Loucy (cell line): ENCODE measurements at regions not wholly inside any gene's neighbourhood (a gene's known extent, or its start where the extent isn't known, plus 50 kb on each side); places are given as distances from the start of the nearest gene placed in this dataset.

Experiments used
- EZH2phosphoT487 ChIP-seq: fragments of 200-600 bp; IDR thresholded peaks from 2 replicates; pipeline ENCODE4 v1.6.1; 2018; ENCODE audit warnings: antibody characterized with exemption, mild to moderate bottlenecking, moderate library complexity, borderline replicate concordance
- TF ChIP-seq, protein P1 (sequence below): fragments of 200-600 bp; sonication (generic); conservative IDR thresholded peaks from 2 replicates; pipeline ENCODE4 v1.5.1; 2014; ENCODE audit warnings: mild to moderate bottlenecking, antibody characterized with exemption, low read length

GRCh38 chr21:19922122-19922521 lies 1076.1 kb upstream of the NCAM2 start:
- TF ChIP-seq, protein P1, sequence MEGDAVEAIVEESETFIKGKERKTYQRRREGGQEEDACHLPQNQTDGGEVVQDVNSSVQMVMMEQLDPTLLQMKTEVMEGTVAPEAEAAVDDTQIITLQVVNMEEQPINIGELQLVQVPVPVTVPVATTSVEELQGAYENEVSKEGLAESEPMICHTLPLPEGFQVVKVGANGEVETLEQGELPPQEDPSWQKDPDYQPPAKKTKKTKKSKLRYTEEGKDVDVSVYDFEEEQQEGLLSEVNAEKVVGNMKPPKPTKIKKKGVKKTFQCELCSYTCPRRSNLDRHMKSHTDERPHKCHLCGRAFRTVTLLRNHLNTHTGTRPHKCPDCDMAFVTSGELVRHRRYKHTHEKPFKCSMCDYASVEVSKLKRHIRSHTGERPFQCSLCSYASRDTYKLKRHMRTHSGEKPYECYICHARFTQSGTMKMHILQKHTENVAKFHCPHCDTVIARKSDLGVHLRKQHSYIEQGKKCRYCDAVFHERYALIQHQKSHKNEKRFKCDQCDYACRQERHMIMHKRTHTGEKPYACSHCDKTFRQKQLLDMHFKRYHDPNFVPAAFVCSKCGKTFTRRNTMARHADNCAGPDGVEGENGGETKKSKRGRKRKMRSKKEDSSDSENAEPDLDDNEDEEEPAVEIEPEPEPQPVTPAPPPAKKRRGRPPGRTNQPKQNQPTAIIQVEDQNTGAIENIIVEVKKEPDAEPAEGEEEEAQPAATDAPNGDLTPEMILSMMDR: no peak
- TF ChIP-seq EZH2phosphoT487: no peak
